ENCODE measurements at regions not wholly inside any gene's neighbourhood (a gene's known extent, or its start where the extent isn't known, plus 50 kb on each side); places are given as distances from the start of the nearest gene placed in this dataset.

- CTCF ChIA-PET = interaction anchor here (1.0 kb wide), 1 partner anchor 11 kb away, joined by 4 read pairs; no protein-coding TSS in a partner anchor
- no peak overlapping the region for H2AFZ ChIP-seq (replicated peaks; ENCODE audit: low read length, poor library complexity)
- POLR2A ChIA-PET (ENCODE audit: unreplicated experiment) = no interaction called here
- DNase-seq (peak; percentile 12), ATAC-seq (ENCODE audit: low read depth) (no peak)
- H4K8ac ChIP-seq (ENCODE audit: low read depth in 2 of 2, low read length in 2 of 2) = no peak overlapping the region
- H3K9me3 ChIP-seq (ENCODE audit: control insufficient read depth, insufficient read depth, low read length) = no peaks in the 10 kb centered on the region; the same call in 1 of the 2 replicates
- H2AK5ac ChIP-seq (ENCODE audit: low read depth, low read length) = no peak overlapping the region
- H4K91ac ChIP-seq (ENCODE audit: insufficient read depth, low read depth, low read length) = no peak overlapping the region
- H4K20me1 ChIP-seq (ENCODE audit: insufficient read depth, low read length) = no peaks in the 10 kb centered on the region
- H3K14ac ChIP-seq (replicated peaks; ENCODE audit: low read depth, low read length) = no peak overlapping the region
- no TSS peak for BruUV-seq (replicated peaks)
- H3K4me2 ChIP-seq (ENCODE audit: low read depth, low read length) = no peak overlapping the region
- H2BK20ac ChIP-seq (ENCODE audit: low read depth, low read length) = no peak overlapping the region
- H2BK5ac ChIP-seq (ENCODE audit: low read depth, low read length, poor library complexity, severe bottlenecking) = no peak overlapping the region
- no peaks in the 10 kb centered on the region for H3K36me3 ChIP-seq (ENCODE audit: control insufficient read depth, insufficient read depth, low read length)
- no peak overlapping the region for H3K4ac ChIP-seq (ENCODE audit: low read depth, low read length)
- no peak overlapping the region for H2BK120ac ChIP-seq (ENCODE audit: low read depth, low read length)
- no peak overlapping the region for H3K9ac ChIP-seq (ENCODE audit: low read depth, low read length)
- H2AK9ac ChIP-seq (replicated peaks; ENCODE audit: low read depth, low read length, poor library complexity) = no peak overlapping the region
- dilution Hi-C loops (cut with HindIII; ENCODE audit: low sequenced_read_pairs, unreplicated experiment) = no loop called here
- no peaks in the 10 kb centered on the region for H3K9me1 ChIP-seq (ENCODE audit: insufficient read depth, low read length)
- TF ChIP-seq RFX5 (IDR thresholded peaks at IDR 0.05; ENCODE audit: low read depth, low read length) (no peak), MAFK (IDR thresholded peaks at IDR 0.05; ENCODE audit: low read depth, low read length) (peak; percentile 74), MXI1 (IDR thresholded peaks at IDR 0.05; ENCODE audit: borderline replicate concordance, low read depth, low read length) (no peak), BHLHE40 (IDR thresholded peaks at IDR 0.05; ENCODE audit: low read depth, low read length) (no peak), FOS (IDR thresholded peaks at IDR 0.05; ENCODE audit: low read depth, low read length) (no peak), CTCF (conservative IDR thresholded peaks at IDR 0.05; ENCODE audit: low read depth, low read length) (no peak)
- no peaks in the 10 kb centered on the region for H3K4me1 ChIP-seq (ENCODE audit: control insufficient read depth, insufficient read depth, low read length)
- H3K18ac ChIP-seq (ENCODE audit: low read depth, low read length) = no peak overlapping the region
- intact Hi-C loops (cut with micrococcal nuclease) = no loop called here
- in situ Hi-C loops (cut with MboI; ENCODE audit: low sequenced_read_pairs) = no loop called here
- H2BK15ac ChIP-seq (ENCODE audit: low read depth, low read length) = no peak overlapping the region
- no peak overlapping the region for H3K4me3 ChIP-seq (ENCODE audit: insufficient read depth, low read depth, low read length)
- no peaks in the 10 kb centered on the region for H3K27me3 ChIP-seq (ENCODE audit: control insufficient read depth, insufficient read depth, low read length)
- no peaks in the 10 kb centered on the region for H3K79me1 ChIP-seq (ENCODE audit: low read depth in 1 of 2, low read length in 2 of 2)
- no peak overlapping the region for H3K23ac ChIP-seq (ENCODE audit: low read depth, low read length)
- H3K56ac ChIP-seq (ENCODE audit: extremely low read depth, insufficient read depth, low read length) = no peak overlapping the region
- no CpG with 5 or more reads among the region's 2 CpGs for WGBS, 2 experiments (ENCODE audit: extremely low coverage in 2 of 2, insufficient read length in 1 of 2)
- no peak overlapping the region for H4K5ac ChIP-seq (ENCODE audit: low read depth, low read length)
- no peak overlapping the region for H3K27ac ChIP-seq (ENCODE audit: insufficient read depth, low read length)
Measured at GRCh38 chr4:179447308-179447707, 2005.1 kb upstream of the AGA start.

Measured in IMR-90 (cell line).